Keratinocyte (primary cell): ENCODE measurements at regions not wholly inside any gene's neighbourhood (a gene's known extent, or its start where the extent isn't known, plus 50 kb on each side); places are given as distances from the start of the nearest gene placed in this dataset.

Experiments used
- EZH2 ChIP-seq: IDR thresholded peaks from one replicate; pipeline ENCODE4 v1.6.1; 2012; ENCODE audit warnings: inconsistent platforms, mild to moderate bottlenecking, low read length, moderate library complexity
- TF ChIP-seq, protein P1 (sequence below), 3 experiments: IDR thresholded peaks in 1 of 3; conservative IDR thresholded peaks in 1 of 3; optimal IDR thresholded peaks in 1 of 3; 2 replicates in 2 of 3; 3 replicates in 1 of 3; pipeline versions ENCODE3 to v1.5.1; 2011; ENCODE audit warnings: low read length in 3 of 3, mild to moderate bottlenecking in 3 of 3, moderate library complexity in 2 of 3, control low read depth in 1 of 3, inconsistent platforms in 1 of 3; ENCODE audit not compliant: insufficient read depth in 2 of 3; ENCODE audit errors: extremely low read depth in 1 of 3

DNA sequence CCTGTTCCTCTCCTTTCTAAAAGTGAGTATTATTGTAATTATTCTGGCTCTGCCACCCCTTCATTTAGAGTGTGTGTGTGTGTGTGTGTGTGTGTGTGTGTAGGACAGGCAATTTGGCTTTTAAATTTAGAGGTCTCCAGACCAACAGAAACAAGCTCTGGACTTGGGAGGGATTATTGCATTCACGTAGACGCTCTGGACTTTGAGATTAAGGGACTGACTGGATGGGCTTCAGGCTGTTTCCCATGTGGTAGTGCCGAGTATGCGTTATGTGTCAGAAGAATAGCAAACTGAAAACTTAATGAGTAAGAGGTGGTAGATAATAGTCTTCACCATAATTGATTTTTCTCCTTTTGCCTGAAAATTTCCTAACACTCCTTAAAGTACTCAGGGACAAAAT is 281.9 kb downstream of the USP25 start:
- TF ChIP-seq, protein P1, sequence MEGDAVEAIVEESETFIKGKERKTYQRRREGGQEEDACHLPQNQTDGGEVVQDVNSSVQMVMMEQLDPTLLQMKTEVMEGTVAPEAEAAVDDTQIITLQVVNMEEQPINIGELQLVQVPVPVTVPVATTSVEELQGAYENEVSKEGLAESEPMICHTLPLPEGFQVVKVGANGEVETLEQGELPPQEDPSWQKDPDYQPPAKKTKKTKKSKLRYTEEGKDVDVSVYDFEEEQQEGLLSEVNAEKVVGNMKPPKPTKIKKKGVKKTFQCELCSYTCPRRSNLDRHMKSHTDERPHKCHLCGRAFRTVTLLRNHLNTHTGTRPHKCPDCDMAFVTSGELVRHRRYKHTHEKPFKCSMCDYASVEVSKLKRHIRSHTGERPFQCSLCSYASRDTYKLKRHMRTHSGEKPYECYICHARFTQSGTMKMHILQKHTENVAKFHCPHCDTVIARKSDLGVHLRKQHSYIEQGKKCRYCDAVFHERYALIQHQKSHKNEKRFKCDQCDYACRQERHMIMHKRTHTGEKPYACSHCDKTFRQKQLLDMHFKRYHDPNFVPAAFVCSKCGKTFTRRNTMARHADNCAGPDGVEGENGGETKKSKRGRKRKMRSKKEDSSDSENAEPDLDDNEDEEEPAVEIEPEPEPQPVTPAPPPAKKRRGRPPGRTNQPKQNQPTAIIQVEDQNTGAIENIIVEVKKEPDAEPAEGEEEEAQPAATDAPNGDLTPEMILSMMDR (optimal IDR thresholded peaks at IDR 0.05 in 1 of 3, IDR thresholded peaks at IDR 0.05 in 1 of 3, conservative IDR thresholded peaks at IDR 0.05 in 1 of 3; ENCODE audit: extremely low read depth in 1 of 3, insufficient read depth in 2 of 3, low read length in 3 of 3), result no peak
- TF ChIP-seq EZH2, result no peak
